Mesenchymal stem cell (in vitro differentiated cells and primary cell): ENCODE measurements at regions not wholly inside any gene's neighbourhood (a gene's known extent, or its start where the extent isn't known, plus 50 kb on each side); places are given as distances from the start of the nearest gene placed in this dataset.

Experiments
- DNase-seq: peaks from one replicate; pipeline ENCODE4 v3.0.0-alpha.2; 2013
- H2AFZ ChIP-seq: one replicate; pipeline ENCODE4 v1.6.1; 2013; ENCODE audit warnings: low read depth, mild to moderate bottlenecking, control low read depth, inconsistent platforms, low read length, moderate library complexity
- H2AK5ac ChIP-seq: 2 replicates; pipeline ENCODE4 v1.6.1; 2013; ENCODE audit warnings: low read length, moderate library complexity, mild to moderate bottlenecking, inconsistent platforms; ENCODE audit not compliant: severe bottlenecking
- H2BK120ac ChIP-seq: one replicate; pipeline ENCODE4 v1.6.1; 2013; ENCODE audit warnings: low read depth, mild to moderate bottlenecking, inconsistent platforms, low read length, moderate library complexity
- H2BK12ac ChIP-seq, 2 experiments: one replicate each; pipeline ENCODE4 v1.6.1; 2013; ENCODE audit warnings: inconsistent platforms in 2 of 2, low read length in 2 of 2, mild to moderate bottlenecking in 2 of 2, moderate library complexity in 2 of 2, control low read depth in 1 of 2
- H2BK15ac ChIP-seq: one replicate; pipeline ENCODE4 v1.6.1; 2013; ENCODE audit warnings: mild to moderate bottlenecking, low read depth, inconsistent platforms; ENCODE audit not compliant: poor library complexity, severe bottlenecking
- H2BK5ac ChIP-seq: 2 replicates; pipeline ENCODE4 v1.6.1; 2013; ENCODE audit warnings: low read depth, mild to moderate bottlenecking, low read length, control low read depth, inconsistent platforms; ENCODE audit not compliant: poor library complexity, severe bottlenecking
- H3K14ac ChIP-seq, 2 experiments: one replicate each; pipeline ENCODE4 v1.6.1; 2013; ENCODE audit warnings: inconsistent platforms in 2 of 2, low read length in 2 of 2, control low read depth in 1 of 2, mild to moderate bottlenecking in 1 of 2, moderate library complexity in 1 of 2
- H3K18ac ChIP-seq, 2 experiments: one replicate each; pipeline ENCODE4 v1.6.1; 2013; ENCODE audit warnings: inconsistent platforms in 2 of 2, low read length in 2 of 2, control low read depth in 1 of 2, low read depth in 1 of 2, mild to moderate bottlenecking in 1 of 2
- H3K23ac ChIP-seq, 2 experiments: one replicate each; pipeline ENCODE4 v1.6.1; 2013; ENCODE audit warnings: inconsistent platforms in 2 of 2, low read length in 2 of 2, mild to moderate bottlenecking in 2 of 2, moderate library complexity in 2 of 2, control low read depth in 1 of 2
- H3K27ac ChIP-seq: 2 replicates; pipeline ENCODE4 v1.5.1; 2013; ENCODE audit warnings: mild to moderate bottlenecking, moderate library complexity, low read length, control low read depth, inconsistent platforms; ENCODE audit not compliant: poor library complexity, severe bottlenecking
- H3K27me3 ChIP-seq, 2 experiments: 2 replicates each; pipeline versions ENCODE4 v1.6.1 to v1.7.0; 2013; ENCODE audit warnings: low read length in 2 of 2, mild to moderate bottlenecking in 2 of 2, moderate library complexity in 2 of 2, control low read depth in 1 of 2, inconsistent platforms in 1 of 2; ENCODE audit not compliant: control insufficient read depth in 1 of 2, insufficient read depth in 1 of 2
- H3K36me3 ChIP-seq, 2 experiments: 2 replicates each; pipeline versions ENCODE4 v1.6.1 to v1.7.0; 2013; ENCODE audit warnings: low read length in 2 of 2, control low read depth in 1 of 2, inconsistent platforms in 1 of 2, low read depth in 1 of 2, mild to moderate bottlenecking in 1 of 2; ENCODE audit not compliant: insufficient read depth in 2 of 2, control insufficient read depth in 1 of 2
- H3K4ac ChIP-seq, 2 experiments: one replicate each; pipeline ENCODE4 v1.6.1; 2013; ENCODE audit warnings: inconsistent platforms in 2 of 2, low read length in 2 of 2, mild to moderate bottlenecking in 2 of 2, moderate library complexity in 2 of 2, control low read depth in 1 of 2, low read depth in 1 of 2
- H3K4me1 ChIP-seq: 2 replicates; pipeline ENCODE4 v1.6.1; 2013; ENCODE audit warnings: low read depth, low read length, control low read depth; ENCODE audit not compliant: control insufficient read depth, insufficient read depth
- H3K4me2 ChIP-seq: 2 replicates; pipeline ENCODE4 v1.6.1; 2013; ENCODE audit warnings: low read length, mild to moderate bottlenecking, inconsistent platforms; ENCODE audit not compliant: poor library complexity, severe bottlenecking
- H3K4me3 ChIP-seq, 2 experiments: 2 replicates each; pipeline versions ENCODE4 v1.5.1 to v1.7.0; 2013; ENCODE audit warnings: low read length in 2 of 2, mild to moderate bottlenecking in 2 of 2, control low read depth in 1 of 2, low read depth in 1 of 2; ENCODE audit not compliant: insufficient read depth in 1 of 2
- H3K79me1 ChIP-seq: replicated peaks from 2 replicates; pipeline ENCODE4 v1.6.1; 2013; ENCODE audit warnings: mild to moderate bottlenecking, control low read depth, low read length, inconsistent platforms; ENCODE audit not compliant: poor library complexity, severe bottlenecking
- H3K9ac ChIP-seq: 2 replicates; pipeline ENCODE4 v1.7.0; 2013; ENCODE audit warnings: mild to moderate bottlenecking, low read length, moderate library complexity
- H3K9me3 ChIP-seq: 2 replicates; pipeline ENCODE4 v1.7.0; 2013; ENCODE audit warnings: mild to moderate bottlenecking, low read length; ENCODE audit not compliant: control insufficient read depth
- H4K8ac ChIP-seq: one replicate; pipeline ENCODE4 v1.6.1; 2013; ENCODE audit warnings: inconsistent platforms, mild to moderate bottlenecking, low read length, moderate library complexity
- H4K91ac ChIP-seq: one replicate; pipeline ENCODE4 v1.6.1; 2013; ENCODE audit warnings: mild to moderate bottlenecking, low read length, inconsistent platforms
- WGBS: methylation state at CpG from one replicate; pipeline ENCODE4 v1.1.7; 2013; ENCODE audit warnings: mixed read lengths; 5-methylcytosine and 5-hydroxymethylcytosine counted together

DNA sequence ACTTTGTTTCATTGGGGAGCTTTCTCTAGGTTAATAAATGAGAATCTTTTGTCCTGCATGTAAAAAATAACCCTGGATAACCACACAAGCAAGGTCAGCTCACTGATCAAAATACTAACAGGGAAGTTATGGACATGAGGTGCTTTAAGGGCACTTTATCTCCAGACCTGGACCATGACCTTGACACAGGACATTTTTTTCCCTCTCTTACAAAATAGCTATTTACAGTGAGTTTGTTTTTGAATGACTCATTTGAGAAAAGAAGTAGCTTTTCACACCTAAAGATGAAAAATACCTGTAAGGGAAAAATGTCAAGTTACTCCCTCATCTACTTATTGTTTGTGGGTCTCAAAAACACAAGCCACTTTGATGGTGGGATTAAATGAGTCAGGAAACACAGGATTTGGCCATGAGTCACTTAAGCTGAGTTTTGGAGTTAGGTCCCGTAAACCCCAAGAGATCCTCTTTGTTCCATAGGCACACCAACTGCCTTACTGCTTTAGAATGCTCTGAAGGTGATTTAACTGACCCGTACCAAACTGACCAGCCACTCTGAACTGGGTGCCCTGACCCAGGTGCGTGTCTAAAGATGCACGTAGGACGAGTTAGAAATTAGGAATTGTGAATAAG lies 479.3 kb upstream of the NXPH2 start:
- Histone ChIP-seq H4K91ac (no peak overlapping the region), H2AFZ (no peak overlapping the region), H3K4me1 (no peaks in the 10 kb centered on the region), H3K23ac (no peak overlapping the region), H3K27me3 (no peaks in the 10 kb centered on the region), H3K9me3 (peaks cover 2% of the 10 kb centered on the region), H3K4me3 (no peak overlapping the region), H2BK120ac (no peak overlapping the region), H2BK12ac (no peak overlapping the region), H2BK5ac (no peak overlapping the region), H3K36me3 (no peaks in the 10 kb centered on the region), H3K18ac (no peak overlapping the region), H3K9ac (no peak overlapping the region), H3K14ac (no peak overlapping the region), H2BK15ac (no peak overlapping the region), H4K8ac (no peak overlapping the region), H3K4me2 (no peak overlapping the region), H3K4ac (no peak overlapping the region), H2AK5ac (no peak overlapping the region), H3K79me1 (no peaks in the 10 kb centered on the region), H3K27ac (no peak overlapping the region)
- no peak for DNase-seq
- WGBS = 87% methylated on average over 5 of the region's 5 CpGs

DNA sequence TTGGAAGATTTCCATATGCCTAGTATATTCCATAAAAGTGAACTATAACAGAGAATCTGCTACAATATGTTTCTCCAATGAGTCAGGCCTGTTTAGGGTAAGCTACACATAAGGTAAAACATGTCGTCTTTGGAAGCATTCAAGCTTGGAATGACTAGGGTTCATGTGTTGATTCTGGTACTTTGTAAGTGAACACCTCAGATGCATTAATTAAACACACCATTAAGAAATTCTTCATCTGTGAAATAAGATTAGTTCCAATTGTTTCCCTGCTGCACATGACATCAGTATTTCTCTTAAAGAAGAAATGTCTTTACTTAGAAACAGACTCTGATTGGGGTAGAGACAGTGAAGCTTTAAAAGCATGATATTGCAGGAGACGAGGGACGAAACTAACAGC lies 461.1 kb upstream of the NXPH2 start:
- no peak overlapping the region for H3K9ac ChIP-seq
- H3K18ac ChIP-seq = no peak overlapping the region
- H3K14ac ChIP-seq = no peak overlapping the region
- H3K27me3 ChIP-seq = no peaks in the 10 kb centered on the region
- no peak overlapping the region for H3K23ac ChIP-seq
- H3K4ac ChIP-seq = no peak overlapping the region
- H3K4me2 ChIP-seq = no peak overlapping the region
- H3K27ac ChIP-seq = no peak overlapping the region
- DNase-seq = no peak
- no peaks in the 10 kb centered on the region for H3K36me3 ChIP-seq
- peaks cover 2% of the 10 kb centered on the region for H3K9me3 ChIP-seq
- H4K8ac ChIP-seq = no peak overlapping the region
- no peak overlapping the region for H2AK5ac ChIP-seq
- H3K4me3 ChIP-seq = no peak overlapping the region
- WGBS = 74% methylated on average over 2 of the region's 3 CpGs
- H4K91ac ChIP-seq = no peak overlapping the region
- H2BK120ac ChIP-seq = no peak overlapping the region
- no peaks in the 10 kb centered on the region for H3K4me1 ChIP-seq
- no peaks in the 10 kb centered on the region for H3K79me1 ChIP-seq
- no peak overlapping the region for H2BK5ac ChIP-seq
- no peak overlapping the region for H2AFZ ChIP-seq
- H2BK15ac ChIP-seq = no peak overlapping the region
- H2BK12ac ChIP-seq = no peak overlapping the region

DNA sequence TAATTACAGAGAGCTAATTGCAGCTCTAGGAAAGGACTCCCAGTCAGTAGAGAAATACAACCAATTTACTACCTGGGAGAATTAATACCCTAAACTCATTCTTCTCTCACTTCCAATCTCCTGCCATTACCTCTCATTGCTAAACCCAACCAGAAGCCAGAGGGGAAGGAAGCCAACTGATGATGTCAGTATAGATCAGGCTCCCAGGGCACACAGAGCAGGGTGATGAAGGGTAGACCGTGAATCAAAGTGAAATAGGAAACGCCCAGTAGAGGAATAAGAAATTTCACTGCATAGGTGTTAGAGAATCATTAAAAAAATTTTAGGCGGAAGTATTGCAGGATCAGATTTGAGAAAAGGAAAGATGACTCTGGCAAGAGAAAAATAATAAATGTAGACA lies 456.8 kb upstream of the NXPH2 start:
- Histone ChIP-seq H3K18ac (no peak overlapping the region), H3K14ac (no peak overlapping the region), H3K36me3 (no peaks in the 10 kb centered on the region), H3K27me3 (no peaks in the 10 kb centered on the region), H2BK5ac (no peak overlapping the region), H4K91ac (no peak overlapping the region), H2AFZ (no peak overlapping the region), H3K4ac (no peak overlapping the region), H4K8ac (no peak overlapping the region), H3K4me1 (no peaks in the 10 kb centered on the region), H3K4me2 (no peak overlapping the region), H2BK12ac (no peak overlapping the region), H3K27ac (no peak overlapping the region), H2BK15ac (no peak overlapping the region), H2BK120ac (no peak overlapping the region), H3K4me3 (no peak overlapping the region), H3K23ac (no peak overlapping the region), H3K9me3 (no peaks in the 10 kb centered on the region), H2AK5ac (no peak overlapping the region), H3K79me1 (no peaks in the 10 kb centered on the region), H3K9ac (no peak overlapping the region)
- 86% methylated on average over 3 of the region's 3 CpGs for WGBS
- no peak for DNase-seq

DNA sequence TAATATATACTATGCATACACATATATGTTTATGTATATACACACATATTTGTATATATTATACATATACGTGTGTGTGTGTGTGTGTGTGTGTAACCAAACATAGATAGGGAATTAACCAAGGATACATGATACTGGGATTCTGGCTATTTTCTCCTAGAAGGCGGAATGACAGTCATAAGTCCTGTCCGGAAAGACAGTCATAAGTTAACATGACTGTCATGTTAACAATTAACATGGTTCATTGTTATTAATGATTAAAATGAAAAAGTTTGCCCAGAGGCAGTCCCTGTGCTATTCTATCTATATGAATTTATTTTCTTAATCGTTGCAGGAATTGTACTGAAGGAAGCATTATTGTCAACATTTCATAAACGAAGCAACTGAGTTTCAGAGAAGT lies 450.7 kb upstream of the NXPH2 start:
- H3K9me3 ChIP-seq = no peaks in the 10 kb centered on the region
- H2BK15ac ChIP-seq = no peak overlapping the region
- H3K18ac ChIP-seq = no peak overlapping the region
- no peak overlapping the region for H3K4me3 ChIP-seq
- no peaks in the 10 kb centered on the region for H3K36me3 ChIP-seq
- no peaks in the 10 kb centered on the region for H3K27me3 ChIP-seq
- no peak overlapping the region for H2AFZ ChIP-seq
- no peaks in the 10 kb centered on the region for H3K4me1 ChIP-seq
- H3K79me1 ChIP-seq = no peaks in the 10 kb centered on the region
- DNase-seq = no peak
- no peak overlapping the region for H3K23ac ChIP-seq
- H3K9ac ChIP-seq = no peak overlapping the region
- H3K27ac ChIP-seq = no peak overlapping the region
- no peak overlapping the region for H2BK5ac ChIP-seq
- no peak overlapping the region for H2BK12ac ChIP-seq
- H3K4me2 ChIP-seq = no peak overlapping the region
- WGBS = 63% methylated on average over 2 of the region's 5 CpGs
- H2BK120ac ChIP-seq = no peak overlapping the region
- no peak overlapping the region for H4K91ac ChIP-seq
- no peak overlapping the region for H3K14ac ChIP-seq
- H3K4ac ChIP-seq = no peak overlapping the region
- H2AK5ac ChIP-seq = no peak overlapping the region
- H4K8ac ChIP-seq = no peak overlapping the region
